ENCODE measurements at regions not wholly inside any gene's neighbourhood (a gene's known extent, or its start where the extent isn't known, plus 50 kb on each side); places are given as distances from the start of the nearest gene placed in this dataset.

DNA sequence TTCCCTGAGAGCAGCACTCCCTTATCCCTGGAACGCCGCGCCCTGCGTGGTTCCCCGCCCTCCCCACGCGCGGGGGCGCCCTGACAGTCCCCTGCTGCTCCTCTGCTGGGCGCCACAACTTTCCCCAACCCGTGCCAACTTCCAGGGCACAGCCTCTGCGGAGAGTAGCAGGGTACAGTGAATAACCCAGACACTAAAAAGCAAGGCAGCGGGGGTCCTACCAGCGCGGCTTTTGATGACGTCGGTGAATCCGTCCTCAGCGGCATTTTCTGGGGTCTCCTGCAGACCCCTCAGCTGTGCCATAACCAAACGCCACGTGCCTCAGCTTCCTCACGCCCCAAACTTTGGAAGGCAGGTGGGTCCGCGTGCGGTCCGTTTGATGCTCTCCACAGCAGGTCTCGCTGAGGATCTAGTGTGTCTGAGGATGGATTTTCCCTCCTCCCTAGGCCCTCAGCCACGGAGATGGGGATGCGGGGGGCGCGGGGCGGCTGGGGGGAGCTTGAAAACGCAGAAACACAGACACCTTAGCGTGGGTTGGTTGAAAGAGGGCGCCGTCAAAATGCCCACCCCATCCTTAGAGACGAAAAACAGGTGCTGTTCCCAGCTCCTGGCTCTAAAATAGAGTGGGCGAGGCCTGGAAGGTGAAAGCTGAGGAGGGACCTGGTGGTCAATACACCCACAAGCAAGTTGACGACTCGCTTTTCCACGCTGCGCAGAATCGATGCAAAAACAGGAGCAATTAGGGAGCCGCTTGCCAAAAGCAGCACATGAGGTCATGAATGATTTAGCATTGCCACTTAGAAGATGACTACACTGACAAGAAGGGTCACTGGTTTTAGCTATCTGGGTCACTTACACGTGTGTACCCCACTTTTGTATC is 405.6 kb downstream of the FAM47A start:
- peak overlapping the region; percentile 32 for H3K4me3 ChIP-seq (ENCODE audit: low read length)
- no peak for DNase-seq (ENCODE audit: low read depth)
- TF ChIP-seq, protein P1, sequence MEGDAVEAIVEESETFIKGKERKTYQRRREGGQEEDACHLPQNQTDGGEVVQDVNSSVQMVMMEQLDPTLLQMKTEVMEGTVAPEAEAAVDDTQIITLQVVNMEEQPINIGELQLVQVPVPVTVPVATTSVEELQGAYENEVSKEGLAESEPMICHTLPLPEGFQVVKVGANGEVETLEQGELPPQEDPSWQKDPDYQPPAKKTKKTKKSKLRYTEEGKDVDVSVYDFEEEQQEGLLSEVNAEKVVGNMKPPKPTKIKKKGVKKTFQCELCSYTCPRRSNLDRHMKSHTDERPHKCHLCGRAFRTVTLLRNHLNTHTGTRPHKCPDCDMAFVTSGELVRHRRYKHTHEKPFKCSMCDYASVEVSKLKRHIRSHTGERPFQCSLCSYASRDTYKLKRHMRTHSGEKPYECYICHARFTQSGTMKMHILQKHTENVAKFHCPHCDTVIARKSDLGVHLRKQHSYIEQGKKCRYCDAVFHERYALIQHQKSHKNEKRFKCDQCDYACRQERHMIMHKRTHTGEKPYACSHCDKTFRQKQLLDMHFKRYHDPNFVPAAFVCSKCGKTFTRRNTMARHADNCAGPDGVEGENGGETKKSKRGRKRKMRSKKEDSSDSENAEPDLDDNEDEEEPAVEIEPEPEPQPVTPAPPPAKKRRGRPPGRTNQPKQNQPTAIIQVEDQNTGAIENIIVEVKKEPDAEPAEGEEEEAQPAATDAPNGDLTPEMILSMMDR (conservative IDR thresholded peaks at IDR 0.05; ENCODE audit: low read depth, low read length) = no peak

DNA sequence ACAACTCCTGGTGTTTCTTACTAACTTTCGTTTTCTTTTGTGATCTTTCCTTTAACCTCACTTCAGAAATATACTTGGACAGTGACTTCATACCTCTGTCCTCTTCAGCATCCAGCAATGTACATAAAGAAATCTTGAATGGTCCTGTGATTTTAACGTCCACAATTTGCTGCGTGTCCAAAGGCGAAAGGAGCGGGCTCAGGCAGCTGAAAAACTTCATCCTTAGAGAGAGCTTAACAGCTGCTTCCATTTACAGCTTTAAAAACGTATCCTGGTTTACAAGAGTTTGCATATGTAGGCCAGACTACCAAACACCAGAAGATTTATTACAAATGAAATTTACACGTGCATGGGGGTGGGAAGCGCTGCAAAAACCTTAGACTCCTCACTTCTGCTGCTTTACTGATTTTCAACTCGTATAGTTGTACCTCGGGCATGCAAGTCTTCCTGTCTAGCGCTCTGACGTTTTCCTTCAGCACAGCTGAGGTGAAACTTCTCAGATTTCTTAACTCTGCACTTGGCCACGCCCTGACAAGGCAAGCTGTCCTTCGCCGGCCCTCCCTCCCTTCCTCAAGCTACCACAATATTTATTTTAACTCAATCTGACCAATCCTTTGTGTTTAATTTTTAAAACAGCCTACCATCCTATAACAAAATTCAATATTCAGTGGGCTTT is 406.4 kb downstream of the FAM47A start:
- DNase-seq (ENCODE audit: low read depth) = peak; percentile 2
- peak overlapping the region; percentile 32 for H3K4me3 ChIP-seq (ENCODE audit: low read length)

DNA sequence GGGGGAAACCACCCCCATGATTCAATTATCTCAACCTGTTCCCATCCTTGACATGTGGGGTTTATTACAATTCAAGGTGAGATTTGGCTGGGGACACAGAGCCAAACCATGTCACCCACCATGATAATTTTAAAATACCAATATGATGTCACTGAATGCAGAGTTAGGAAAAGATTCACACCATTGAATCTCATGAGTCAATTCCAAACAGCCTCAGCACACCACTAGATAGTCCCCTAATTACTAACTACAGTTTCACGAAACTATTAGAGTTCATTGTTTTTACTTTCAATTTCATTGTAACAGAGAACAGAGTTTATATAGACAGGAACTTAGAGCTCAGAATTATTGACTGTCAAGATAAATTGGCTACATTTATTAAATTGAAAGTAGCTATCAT is 410.2 kb downstream of the FAM47A start:
- no peak for DNase-seq (ENCODE audit: low read depth)
- no peak overlapping the region for H3K4me3 ChIP-seq (ENCODE audit: low read length)
- TF ChIP-seq, protein P1 (conservative IDR thresholded peaks at IDR 0.05; ENCODE audit: low read depth, low read length) = no peak

More for the DNA sequence above, 406.4 kb downstream of the FAM47A start:
- TF ChIP-seq, protein P1 (conservative IDR thresholded peaks at IDR 0.05; ENCODE audit: low read depth, low read length) = no peak

GRCh38 chrX:33686105-33686504 is 446.0 kb downstream of the FAM47A start:
- DNase-seq (ENCODE audit: low read depth) = no peak
- TF ChIP-seq, protein P1 (conservative IDR thresholded peaks at IDR 0.05; ENCODE audit: low read depth, low read length) = no peak
- H3K4me3 ChIP-seq (ENCODE audit: low read length) = no peak overlapping the region
